ENCODE measurements at regions not wholly inside any gene's neighbourhood (a gene's known extent, or its start where the extent isn't known, plus 50 kb on each side); places are given as distances from the start of the nearest gene placed in this dataset.

GRCh38 chrX:42020225-42020624 lies 96.9 kb upstream of the CASK start:
- Histone ChIP-seq H3K36me3 (ENCODE audit: control insufficient read depth, insufficient read depth, low read length) (no peaks in the 10 kb centered on the region), H3K27me3 (ENCODE audit: control insufficient read depth, insufficient read depth, low read length) (no peaks in the 10 kb centered on the region), H3K27ac (ENCODE audit: low read length) (no peak overlapping the region), H3K4me3 (ENCODE audit: low read depth in 2 of 2, low read length in 2 of 2) (no peak overlapping the region), H3K9me3 (ENCODE audit: control insufficient read depth, insufficient read depth, low read depth, low read length) (no peaks in the 10 kb centered on the region), H3K4me1 (ENCODE audit: control insufficient read depth, insufficient read depth, low read length) (no peaks in the 10 kb centered on the region)
- no peak for DNase-seq (ENCODE audit: low read depth, low spot score)
- TF ChIP-seq TCF7L2 (IDR thresholded peaks at IDR 0.05; ENCODE audit: low read depth, low read length) (no peak), POLR2AphosphoS5 (IDR thresholded peaks at IDR 0.05; ENCODE audit: low read depth, low read length) (no peak), SIN3A (IDR thresholded peaks at IDR 0.05; ENCODE audit: borderline replicate concordance, insufficient read depth, low read depth, low read length) (no peak), CTCF (IDR thresholded peaks at IDR 0.05) (no peak), REST (IDR thresholded peaks at IDR 0.05; ENCODE audit: insufficient read depth in 1 of 2, low read depth in 2 of 2, low read length in 1 of 2) (no peak)
- ATAC-seq, result no peak
- CTCF ChIA-PET, result no interaction called here
- intact Hi-C loops (cut with micrococcal nuclease; ENCODE audit: unreplicated experiment), result no loop called here
- in situ Hi-C loops (cut with HindIII; ENCODE audit: low pct_unique_long_range_greater_than_20kb, low sequenced_read_pairs), result no loop called here
- POLR2A ChIA-PET, result no interaction called here
- no TSS peak for BruUV-seq (replicated peaks)

- ATAC-seq, result no peak
- no peak for DNase-seq (ENCODE audit: low read depth, low spot score)
- H3K36me3 ChIP-seq (ENCODE audit: control insufficient read depth, insufficient read depth, low read length), result no peaks in the 10 kb centered on the region
- POLR2A ChIA-PET, result no interaction called here
- in situ Hi-C loops (cut with HindIII; ENCODE audit: low pct_unique_long_range_greater_than_20kb, low sequenced_read_pairs), result no loop called here
- intact Hi-C loops (cut with micrococcal nuclease; ENCODE audit: unreplicated experiment), result no loop called here
- no peaks in the 10 kb centered on the region for H3K9me3 ChIP-seq (ENCODE audit: control insufficient read depth, insufficient read depth, low read depth, low read length)
- no peaks in the 10 kb centered on the region for H3K27me3 ChIP-seq (ENCODE audit: control insufficient read depth, insufficient read depth, low read length)
- no TSS peak for BruUV-seq (replicated peaks)
- no peak for TF ChIP-seq SIN3A (IDR thresholded peaks at IDR 0.05; ENCODE audit: borderline replicate concordance, insufficient read depth, low read depth, low read length)
- TF ChIP-seq POLR2AphosphoS5 (IDR thresholded peaks at IDR 0.05; ENCODE audit: low read depth, low read length), result no peak
- no peak for TF ChIP-seq REST (IDR thresholded peaks at IDR 0.05; ENCODE audit: insufficient read depth in 1 of 2, low read depth in 2 of 2, low read length in 1 of 2)
- TF ChIP-seq CTCF (IDR thresholded peaks at IDR 0.05), result no peak
- TF ChIP-seq TCF7L2 (IDR thresholded peaks at IDR 0.05; ENCODE audit: low read depth, low read length), result no peak
- H3K4me1 ChIP-seq (ENCODE audit: control insufficient read depth, insufficient read depth, low read length), result no peaks in the 10 kb centered on the region
- no peak overlapping the region for H3K4me3 ChIP-seq (ENCODE audit: low read depth in 2 of 2, low read length in 2 of 2)
- H3K27ac ChIP-seq (ENCODE audit: low read length), result no peak overlapping the region
- CTCF ChIA-PET, result no interaction called here
Observed at GRCh38 chrX:42017971-42018370, 94.6 kb upstream of the CASK start.

Data from Panc1 (cell line).